Mucosa of descending colon (tissue), 3 donors: ENCODE measurements at regions not wholly inside any gene's neighbourhood (a gene's known extent, or its start where the extent isn't known, plus 50 kb on each side); places are given as distances from the start of the nearest gene placed in this dataset.

Experiments used
- ATAC-seq: fragments of 200-7000 bp; cut with Tn5 transposase; one replicate; pipeline ENCODE4 v1.9.1; 2020; ENCODE audit warnings: mild to moderate bottlenecking, moderate library complexity
- DNase-seq, 3 donors: peaks; one replicate each; pipeline ENCODE4 v3.0.0-alpha.2; 2020
- H3K36me3 ChIP-seq: fragments of 200-600 bp; one replicate; pipeline ENCODE4 v1.8.0; 2021; ENCODE audit warnings: low read depth, mild to moderate bottlenecking
- H3K4me1 ChIP-seq: fragments of 200-600 bp; one replicate; pipeline ENCODE4 v1.8.0; 2021; ENCODE audit warnings: low read depth, mild to moderate bottlenecking
- H3K4me3 ChIP-seq: fragments of 200-600 bp; one replicate; pipeline ENCODE4 v1.8.0; 2021; ENCODE audit warnings: mild to moderate bottlenecking
- H3K9me3 ChIP-seq: fragments of 200-600 bp; one replicate; pipeline ENCODE4 v1.8.0; 2021; ENCODE audit warnings: mild to moderate bottlenecking
- intact Hi-C, 2 donors: fragments of 100-400 bp; cut with DNase I in 1 of 2; cut with micrococcal nuclease in 1 of 2; formaldehyde crosslinking; loops; one replicate each; pipeline versions ENCODE4 v1.11.0 to v1.11.1; 2022; cut with DNase I, micrococcal nuclease
- TF ChIP-seq, protein P1 (sequence below): fragments of 200-600 bp; IDR thresholded peaks from one replicate; pipeline ENCODE4 v1.8.0; 2022; ENCODE audit warnings: antibody characterized with exemption, mild to moderate bottlenecking
- donor health status: DM: no; HTN: no; CAD: no; lungs with moderate emphysema.
- donor health status: DM: no; HTN: no; CAD: no.
- donor health status: DM: no; HTN: yes; CAD: no.

DNA sequence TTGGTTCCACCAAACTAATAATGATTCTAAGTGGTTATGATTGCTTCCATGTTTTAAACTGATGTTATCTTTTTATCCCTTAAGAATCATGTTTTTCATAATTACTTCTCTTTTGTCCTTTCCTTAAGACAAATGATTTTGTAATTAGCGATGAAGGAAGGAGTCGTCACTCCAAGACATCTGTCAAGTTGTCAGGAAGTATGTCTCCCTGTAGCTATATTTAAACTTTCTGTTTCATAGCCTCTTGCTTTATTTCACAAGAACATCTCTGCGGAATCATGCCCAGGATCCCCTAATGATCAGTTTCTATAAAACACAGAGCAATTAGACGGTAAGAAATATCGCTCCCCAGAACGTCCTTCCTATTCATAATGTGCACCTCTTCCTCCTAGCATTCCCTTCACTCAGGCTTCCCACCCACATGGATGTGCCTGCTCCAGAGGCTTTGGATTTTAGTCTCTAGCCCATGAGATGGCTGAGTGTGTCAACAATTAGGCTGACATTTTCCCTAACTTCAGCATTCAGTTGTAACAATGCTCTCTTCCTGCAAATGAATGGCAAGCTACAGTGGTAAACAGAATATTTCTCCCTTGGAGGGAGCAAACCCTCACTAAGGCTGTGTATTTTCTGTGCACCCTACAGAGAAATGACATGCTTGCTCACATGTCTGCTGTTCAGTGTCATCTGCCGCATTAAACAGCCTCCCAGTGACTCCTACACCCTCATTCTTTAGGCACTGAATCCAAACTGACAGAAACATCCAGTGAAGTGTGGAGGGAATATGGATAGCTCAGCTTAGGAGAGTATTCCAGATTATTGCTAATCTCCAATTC is 879.6 kb upstream of the CELF4 start:
- ATAC-seq, result no peak
- H3K4me1 ChIP-seq, result no peaks in the 10 kb centered on the region
- no peak for DNase-seq
- no peaks in the 10 kb centered on the region for H3K36me3 ChIP-seq
- TF ChIP-seq, protein P1, sequence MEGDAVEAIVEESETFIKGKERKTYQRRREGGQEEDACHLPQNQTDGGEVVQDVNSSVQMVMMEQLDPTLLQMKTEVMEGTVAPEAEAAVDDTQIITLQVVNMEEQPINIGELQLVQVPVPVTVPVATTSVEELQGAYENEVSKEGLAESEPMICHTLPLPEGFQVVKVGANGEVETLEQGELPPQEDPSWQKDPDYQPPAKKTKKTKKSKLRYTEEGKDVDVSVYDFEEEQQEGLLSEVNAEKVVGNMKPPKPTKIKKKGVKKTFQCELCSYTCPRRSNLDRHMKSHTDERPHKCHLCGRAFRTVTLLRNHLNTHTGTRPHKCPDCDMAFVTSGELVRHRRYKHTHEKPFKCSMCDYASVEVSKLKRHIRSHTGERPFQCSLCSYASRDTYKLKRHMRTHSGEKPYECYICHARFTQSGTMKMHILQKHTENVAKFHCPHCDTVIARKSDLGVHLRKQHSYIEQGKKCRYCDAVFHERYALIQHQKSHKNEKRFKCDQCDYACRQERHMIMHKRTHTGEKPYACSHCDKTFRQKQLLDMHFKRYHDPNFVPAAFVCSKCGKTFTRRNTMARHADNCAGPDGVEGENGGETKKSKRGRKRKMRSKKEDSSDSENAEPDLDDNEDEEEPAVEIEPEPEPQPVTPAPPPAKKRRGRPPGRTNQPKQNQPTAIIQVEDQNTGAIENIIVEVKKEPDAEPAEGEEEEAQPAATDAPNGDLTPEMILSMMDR, result no peak
- intact Hi-C loops, result no loop called here
- H3K9me3 ChIP-seq, result peaks cover 23% of the 10 kb centered on the region
- H3K4me3 ChIP-seq, result no peak overlapping the region

DNA sequence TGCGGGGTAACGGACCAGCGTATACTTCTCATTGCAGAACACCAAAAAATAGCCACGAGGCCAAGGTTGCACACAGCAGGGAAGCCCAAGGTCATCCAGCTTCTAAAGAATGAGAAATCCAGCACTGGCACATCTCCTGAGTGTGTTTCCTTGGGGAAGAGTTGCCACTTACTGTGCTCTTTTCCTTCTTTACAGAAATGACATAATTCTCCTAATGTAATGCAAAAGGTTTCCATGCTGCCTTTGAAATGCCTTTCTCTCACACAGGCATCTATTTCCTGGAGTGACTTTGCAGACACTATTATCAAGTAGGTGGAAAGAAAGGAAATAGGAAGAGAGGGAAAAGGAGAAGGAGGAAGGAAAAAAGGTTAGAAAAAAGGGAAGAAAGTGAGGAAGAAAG is 862.1 kb upstream of the CELF4 start:
- no peak for ATAC-seq
- TF ChIP-seq, protein P1, result no peak

DNA sequence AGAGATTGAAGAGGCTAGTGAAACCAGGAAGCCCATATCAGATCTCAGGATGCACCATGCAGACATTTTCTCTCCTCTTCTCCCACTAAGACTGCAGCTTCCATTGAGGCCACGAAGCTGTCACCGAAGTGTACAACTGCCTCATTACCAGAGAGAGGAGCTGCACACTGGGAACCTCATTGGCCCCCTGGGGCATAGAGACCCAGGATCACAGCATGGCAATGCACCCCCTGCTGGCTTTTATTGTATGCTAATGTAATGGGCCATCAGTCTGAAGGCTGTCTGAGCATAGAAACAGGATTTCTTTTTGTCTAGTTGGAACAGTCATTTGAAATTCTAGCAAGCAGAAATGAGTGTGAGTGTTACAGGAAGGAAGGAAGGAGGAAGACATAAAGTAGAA is 861.6 kb upstream of the CELF4 start:
- Histone ChIP-seq H3K4me1 (no peaks in the 10 kb centered on the region), H3K9me3 (peaks cover 21% of the 10 kb centered on the region), H3K4me3 (no peak overlapping the region), H3K36me3 (no peaks in the 10 kb centered on the region)
- no peak for DNase-seq
- no peak for ATAC-seq
- TF ChIP-seq, protein P1, result no peak
- intact Hi-C loops, result no loop called here

More for the DNA sequence above, 862.1 kb upstream of the CELF4 start:
- Histone ChIP-seq H3K36me3 (no peaks in the 10 kb centered on the region), H3K4me3 (no peak overlapping the region), H3K4me1 (no peaks in the 10 kb centered on the region), H3K9me3 (peaks cover 24% of the 10 kb centered on the region)
- intact Hi-C loops, result no loop called here
- no peak for DNase-seq

DNA sequence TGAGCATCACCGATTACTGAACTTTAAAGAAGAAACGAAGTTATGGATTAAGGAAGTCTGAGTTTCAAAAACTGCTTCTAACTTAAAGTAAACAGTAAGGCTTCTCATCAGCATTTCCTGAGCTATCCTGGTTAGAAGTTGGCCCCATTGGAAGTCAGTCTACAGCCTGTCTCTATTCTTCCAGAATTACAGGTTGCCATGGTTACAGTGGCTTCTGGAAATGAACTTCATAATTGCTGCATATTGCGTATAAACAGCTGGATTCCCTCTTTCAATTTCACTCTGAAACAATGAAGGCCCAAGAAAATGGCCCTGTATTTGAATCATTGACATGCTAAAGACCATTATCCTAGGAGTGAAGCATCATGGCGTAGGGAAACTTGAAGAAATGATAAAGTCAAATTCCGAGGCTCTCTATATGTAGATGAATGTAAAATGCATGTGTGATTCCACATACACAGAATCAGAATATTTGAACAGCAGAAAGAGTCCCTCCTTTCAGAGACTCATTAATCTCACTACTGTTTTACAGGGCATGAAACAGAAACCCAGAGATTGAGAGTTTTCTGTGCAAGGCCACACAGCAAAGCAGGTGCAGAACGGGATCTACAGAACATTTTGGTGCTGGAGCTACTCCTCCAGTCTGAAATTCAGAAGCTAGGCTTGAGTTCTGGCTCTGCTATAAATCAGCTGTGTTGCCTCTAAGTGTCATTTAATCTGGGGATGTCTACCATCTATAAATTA is 856.4 kb upstream of the CELF4 start:
- H3K4me1 ChIP-seq, result no peaks in the 10 kb centered on the region
- intact Hi-C loops, result no loop called here
- DNase-seq, result no peak
- ATAC-seq, result no peak
- no peak overlapping the region for H3K4me3 ChIP-seq
- H3K9me3 ChIP-seq, result peaks cover 19% of the 10 kb centered on the region
- H3K36me3 ChIP-seq, result no peaks in the 10 kb centered on the region
- TF ChIP-seq, protein P1, result no peak

DNA sequence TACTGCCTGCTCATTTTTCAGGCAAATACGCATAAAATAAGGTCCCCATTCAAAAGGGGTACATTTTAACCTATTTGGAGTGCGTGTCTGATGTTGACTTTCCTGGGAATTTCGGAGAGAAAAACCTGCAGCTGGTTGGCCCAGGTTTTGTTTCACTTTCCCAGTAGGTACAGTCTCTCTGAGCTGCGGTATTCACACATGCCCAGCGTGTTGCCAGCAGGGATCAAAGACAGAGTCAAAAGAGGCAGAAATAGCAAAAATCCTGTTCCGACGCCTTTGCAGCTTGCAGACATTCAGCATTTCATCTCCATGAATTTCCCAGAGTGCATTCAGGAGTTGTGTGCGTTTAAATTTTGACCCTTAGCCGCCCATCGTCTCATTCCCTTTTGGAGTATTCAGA is 855.4 kb upstream of the CELF4 start:
- Histone ChIP-seq H3K9me3 (peaks cover 19% of the 10 kb centered on the region), H3K4me3 (no peak overlapping the region), H3K36me3 (no peaks in the 10 kb centered on the region), H3K4me1 (no peaks in the 10 kb centered on the region)
- ATAC-seq, result no peak
- TF ChIP-seq, protein P1, result no peak
- no peak for DNase-seq
- intact Hi-C loops, result no loop called here
